ENCODE measurements at regions not wholly inside any gene's neighbourhood (a gene's known extent, or its start where the extent isn't known, plus 50 kb on each side); places are given as distances from the start of the nearest gene placed in this dataset.

DNA sequence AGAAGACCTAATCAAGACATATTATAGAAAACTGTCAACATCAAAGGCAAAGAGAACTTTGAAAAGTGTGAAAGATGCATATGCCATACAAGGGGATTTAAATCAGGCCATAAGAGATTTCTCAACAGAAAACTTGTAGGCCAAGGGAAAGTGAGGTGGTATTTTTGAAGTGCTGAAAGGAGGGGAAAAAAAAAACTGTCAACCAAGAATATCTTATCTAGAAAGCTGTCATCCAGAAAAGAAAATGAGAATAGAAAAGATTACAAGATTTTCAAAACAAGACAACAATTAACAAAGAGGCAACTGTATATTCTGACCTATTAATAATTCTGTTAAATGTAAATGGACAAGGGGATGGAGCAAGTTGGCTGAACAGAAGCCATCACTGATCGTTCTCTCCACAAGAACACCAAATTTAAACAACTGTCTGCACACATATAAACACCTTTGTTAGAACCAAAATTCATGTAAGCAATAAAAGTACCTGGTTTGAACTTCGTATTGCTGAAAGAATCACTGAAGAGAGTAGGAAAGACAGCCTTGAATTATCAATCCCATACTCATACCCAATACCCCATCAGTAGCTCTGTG is 880.1 kb upstream of the PCDH9 start:
- Mint-ChIP-seq H3K36me3 (ENCODE audit: low read depth) (no peaks in the 10 kb centered on the region), H3K27ac (no peak overlapping the region), H3K4me1 (ENCODE audit: low read depth) (no peaks in the 10 kb centered on the region), H3K9me3 (peaks cover 18% of the 10 kb centered on the region), H3K4me3 (no peak overlapping the region), H3K27me3 (ENCODE audit: low read depth) (no peaks in the 10 kb centered on the region)
- intact Hi-C loops (cut with micrococcal nuclease) = no loop called here
- CTCF ChIA-PET = no interaction called here
- no peak for DNase-seq

DNA sequence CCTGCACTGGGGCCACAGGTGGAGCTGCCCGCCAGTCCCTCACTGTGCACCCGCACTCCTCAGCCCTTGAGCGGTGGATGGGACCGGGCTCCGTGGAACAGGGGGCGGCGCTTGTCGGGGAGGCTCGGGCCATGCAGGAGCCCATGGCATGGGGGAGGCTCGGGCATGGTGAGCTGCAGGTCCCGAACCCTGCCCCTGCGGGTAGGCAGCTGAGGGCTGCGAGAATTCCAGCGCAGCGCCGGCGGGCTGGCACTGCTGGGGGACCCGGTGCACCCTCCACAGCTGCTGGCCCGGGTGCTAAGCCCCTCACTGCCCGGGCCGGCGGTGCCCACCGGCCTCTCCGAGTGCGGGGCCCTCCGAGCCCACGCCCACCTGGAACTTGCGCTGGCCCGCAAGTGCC is 877.5 kb upstream of the PCDH9 start:
- CTCF ChIA-PET = no interaction called here
- Mint-ChIP-seq H3K27ac (no peak overlapping the region), H3K4me1 (ENCODE audit: low read depth) (no peaks in the 10 kb centered on the region), H3K9me3 (peaks cover 21% of the 10 kb centered on the region), H3K36me3 (ENCODE audit: low read depth) (no peaks in the 10 kb centered on the region), H3K4me3 (no peak overlapping the region), H3K27me3 (ENCODE audit: low read depth) (no peaks in the 10 kb centered on the region)
- intact Hi-C loops (cut with micrococcal nuclease) = no loop called here
- DNase-seq = no peak

DNA sequence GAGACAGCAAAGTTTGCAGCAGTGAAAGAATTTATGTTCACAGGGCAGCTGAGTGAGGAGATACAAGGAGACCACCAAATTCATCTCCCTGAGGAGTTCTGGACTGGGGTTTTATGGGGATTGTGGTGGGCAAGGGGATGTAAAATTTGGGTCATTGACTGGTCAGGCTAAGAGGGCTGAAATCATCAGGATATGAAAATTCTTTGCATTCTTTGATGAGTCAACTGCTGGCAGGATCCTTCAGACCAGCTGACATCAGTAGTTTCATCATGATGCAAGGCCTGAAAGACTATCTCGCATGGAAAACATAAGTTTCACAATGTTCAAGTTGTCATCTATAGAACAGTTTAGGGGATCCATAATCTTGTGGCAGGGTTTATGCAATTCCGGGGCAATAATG is 869.5 kb upstream of the PCDH9 start:
- Mint-ChIP-seq H3K4me3 (no peak overlapping the region), H3K4me1 (ENCODE audit: low read depth) (no peaks in the 10 kb centered on the region), H3K36me3 (ENCODE audit: low read depth) (no peaks in the 10 kb centered on the region), H3K27me3 (ENCODE audit: low read depth) (no peaks in the 10 kb centered on the region), H3K9me3 (peaks cover 8% of the 10 kb centered on the region), H3K27ac (no peak overlapping the region)
- CTCF ChIA-PET = no interaction called here
- intact Hi-C loops (cut with micrococcal nuclease) = no loop called here
- no peak for DNase-seq

DNA sequence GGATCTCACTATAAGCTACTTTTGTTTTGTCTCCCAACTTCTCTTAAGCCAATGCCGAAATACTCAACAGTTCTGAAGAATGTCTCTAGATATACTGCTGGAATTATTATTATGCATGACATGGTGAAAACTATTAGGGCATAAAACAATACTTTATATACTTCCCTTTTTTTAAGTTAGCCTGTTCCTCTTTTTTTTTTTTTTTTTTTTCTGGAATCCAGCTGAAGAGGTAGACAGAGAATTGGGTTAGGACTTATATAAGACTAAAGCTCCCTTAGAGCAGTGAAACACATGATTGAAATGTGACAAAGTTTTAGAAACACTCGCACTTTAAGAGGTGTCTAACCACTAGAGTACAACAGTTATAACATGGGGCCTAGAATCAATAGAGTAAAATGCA is 850.9 kb upstream of the PCDH9 start:
- H3K27me3 Mint-ChIP-seq (ENCODE audit: low read depth) = no peaks in the 10 kb centered on the region
- no peak for DNase-seq
- no peaks in the 10 kb centered on the region for H3K9me3 Mint-ChIP-seq
- H3K4me1 Mint-ChIP-seq (ENCODE audit: low read depth) = no peaks in the 10 kb centered on the region
- intact Hi-C loops (cut with micrococcal nuclease) = no loop called here
- no peak overlapping the region for H3K27ac Mint-ChIP-seq
- H3K36me3 Mint-ChIP-seq (ENCODE audit: low read depth) = no peaks in the 10 kb centered on the region
- CTCF ChIA-PET = no interaction called here
- no peak overlapping the region for H3K4me3 Mint-ChIP-seq

DNA sequence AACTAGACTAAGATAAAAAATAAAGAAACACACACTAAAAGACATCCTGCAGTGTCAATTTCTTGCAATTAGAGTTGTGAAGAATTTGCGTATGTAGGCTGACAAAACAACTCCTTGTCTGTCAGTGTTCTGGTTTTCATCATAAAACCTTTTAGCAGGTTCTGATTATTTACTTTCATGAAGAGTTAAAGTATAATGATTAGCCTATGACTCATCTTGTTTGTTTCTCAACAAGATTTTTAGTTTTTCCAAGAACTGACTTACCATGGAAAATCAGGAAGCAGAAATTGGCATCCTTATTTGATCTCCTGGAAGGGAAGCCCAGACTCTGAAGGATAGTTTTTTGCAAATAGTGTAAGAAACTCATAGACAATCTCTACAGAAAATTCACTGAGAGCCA is 848.7 kb upstream of the PCDH9 start:
- Mint-ChIP-seq H3K4me3 (no peak overlapping the region), H3K27me3 (ENCODE audit: low read depth) (no peaks in the 10 kb centered on the region), H3K4me1 (ENCODE audit: low read depth) (no peaks in the 10 kb centered on the region), H3K27ac (no peak overlapping the region), H3K36me3 (ENCODE audit: low read depth) (no peaks in the 10 kb centered on the region), H3K9me3 (no peaks in the 10 kb centered on the region)
- no peak for DNase-seq
- intact Hi-C loops (cut with micrococcal nuclease) = no loop called here
- CTCF ChIA-PET = no interaction called here

DNA sequence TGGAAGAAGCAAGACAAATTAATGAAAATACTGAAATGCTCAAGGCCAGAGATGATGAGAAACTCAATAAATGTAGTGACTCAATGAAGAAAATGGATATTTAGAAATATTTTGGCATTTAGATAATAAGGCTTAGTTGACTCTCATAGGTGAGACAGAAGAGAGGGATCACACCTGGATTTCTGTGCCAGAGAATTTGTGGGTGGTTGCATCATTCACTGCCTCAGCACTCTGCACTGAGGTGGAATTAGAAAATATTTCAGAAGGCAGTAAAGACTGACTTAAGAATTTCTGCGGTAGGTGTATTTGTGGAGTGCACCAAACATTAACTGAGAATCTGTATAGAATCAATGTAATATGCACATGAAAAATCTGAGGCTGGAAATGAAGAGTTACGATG is 848.3 kb upstream of the PCDH9 start:
- H3K27ac Mint-ChIP-seq = no peak overlapping the region
- no peaks in the 10 kb centered on the region for H3K9me3 Mint-ChIP-seq
- DNase-seq = no peak
- H3K27me3 Mint-ChIP-seq (ENCODE audit: low read depth) = no peaks in the 10 kb centered on the region
- CTCF ChIA-PET = no interaction called here
- H3K4me3 Mint-ChIP-seq = no peak overlapping the region
- H3K4me1 Mint-ChIP-seq (ENCODE audit: low read depth) = no peaks in the 10 kb centered on the region
- intact Hi-C loops (cut with micrococcal nuclease) = no loop called here
- no peaks in the 10 kb centered on the region for H3K36me3 Mint-ChIP-seq (ENCODE audit: low read depth)

DNA sequence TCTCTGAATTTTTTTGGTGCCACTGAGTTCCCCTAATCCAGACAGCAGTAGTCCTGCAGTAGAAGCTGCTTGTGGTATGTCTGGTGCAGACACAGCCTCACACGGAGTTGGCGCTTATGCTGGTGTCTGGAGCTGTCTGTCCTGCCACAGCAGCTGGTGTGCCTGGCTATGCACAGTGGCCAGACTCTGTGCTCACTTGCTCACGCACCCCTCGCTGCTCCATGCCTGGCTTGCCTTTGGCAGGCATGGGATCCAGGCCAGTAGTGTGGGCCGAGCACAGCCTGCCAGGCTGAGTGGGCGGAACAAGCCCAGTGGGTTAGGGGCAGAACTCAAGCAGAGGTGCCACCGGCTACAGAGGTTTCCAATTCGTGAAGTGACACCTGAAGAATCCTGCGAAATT is 845.9 kb upstream of the PCDH9 start:
- Mint-ChIP-seq H3K4me3 (no peak overlapping the region), H3K36me3 (ENCODE audit: low read depth) (no peaks in the 10 kb centered on the region), H3K27me3 (ENCODE audit: low read depth) (no peaks in the 10 kb centered on the region), H3K4me1 (ENCODE audit: low read depth) (no peaks in the 10 kb centered on the region), H3K27ac (no peak overlapping the region), H3K9me3 (peaks cover 4% of the 10 kb centered on the region)
- intact Hi-C loops (cut with micrococcal nuclease) = no loop called here
- DNase-seq = no peak
- CTCF ChIA-PET = no interaction called here

DNA sequence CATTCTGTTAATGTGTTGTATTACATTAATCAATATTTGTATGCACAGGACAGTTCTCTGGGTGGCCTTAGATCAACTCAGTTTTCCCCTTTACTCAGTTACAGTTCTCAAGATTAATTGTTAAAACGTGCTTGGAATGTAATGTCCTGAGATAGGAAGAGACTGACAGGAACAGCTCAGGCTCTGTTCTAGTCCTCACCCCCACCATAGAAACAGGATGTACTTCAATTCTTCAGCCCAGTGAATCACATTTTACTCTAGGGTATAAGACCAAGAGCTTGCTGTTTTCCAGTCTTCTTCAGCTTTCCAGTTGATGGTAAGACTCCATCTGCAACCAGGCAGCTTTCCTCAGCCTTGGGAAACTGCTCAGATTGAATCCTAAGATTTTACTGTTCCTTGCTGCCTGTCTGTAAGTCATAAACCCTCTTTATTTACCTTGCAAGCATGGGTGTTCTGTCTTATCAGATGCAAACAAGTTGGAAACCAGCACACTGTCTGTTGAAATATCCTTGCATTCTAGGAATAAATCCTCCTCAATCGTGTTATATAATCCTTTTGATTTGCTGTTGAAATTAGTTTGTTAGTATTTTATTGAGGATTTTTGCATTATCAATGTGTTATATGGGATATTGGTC is 836.9 kb upstream of the PCDH9 start:
- Mint-ChIP-seq H3K4me1 (ENCODE audit: low read depth) (no peaks in the 10 kb centered on the region), H3K27me3 (ENCODE audit: low read depth) (no peaks in the 10 kb centered on the region), H3K4me3 (no peak overlapping the region), H3K27ac (no peak overlapping the region), H3K9me3 (peaks cover 4% of the 10 kb centered on the region), H3K36me3 (ENCODE audit: low read depth) (no peaks in the 10 kb centered on the region)
- CTCF ChIA-PET = interaction anchor here (0.6 kb wide), 1 partner anchor 326 kb away, joined by 4 read pairs; no protein-coding TSS in a partner anchor
- intact Hi-C loops (cut with micrococcal nuclease) = no loop called here
- DNase-seq = no peak

DNA sequence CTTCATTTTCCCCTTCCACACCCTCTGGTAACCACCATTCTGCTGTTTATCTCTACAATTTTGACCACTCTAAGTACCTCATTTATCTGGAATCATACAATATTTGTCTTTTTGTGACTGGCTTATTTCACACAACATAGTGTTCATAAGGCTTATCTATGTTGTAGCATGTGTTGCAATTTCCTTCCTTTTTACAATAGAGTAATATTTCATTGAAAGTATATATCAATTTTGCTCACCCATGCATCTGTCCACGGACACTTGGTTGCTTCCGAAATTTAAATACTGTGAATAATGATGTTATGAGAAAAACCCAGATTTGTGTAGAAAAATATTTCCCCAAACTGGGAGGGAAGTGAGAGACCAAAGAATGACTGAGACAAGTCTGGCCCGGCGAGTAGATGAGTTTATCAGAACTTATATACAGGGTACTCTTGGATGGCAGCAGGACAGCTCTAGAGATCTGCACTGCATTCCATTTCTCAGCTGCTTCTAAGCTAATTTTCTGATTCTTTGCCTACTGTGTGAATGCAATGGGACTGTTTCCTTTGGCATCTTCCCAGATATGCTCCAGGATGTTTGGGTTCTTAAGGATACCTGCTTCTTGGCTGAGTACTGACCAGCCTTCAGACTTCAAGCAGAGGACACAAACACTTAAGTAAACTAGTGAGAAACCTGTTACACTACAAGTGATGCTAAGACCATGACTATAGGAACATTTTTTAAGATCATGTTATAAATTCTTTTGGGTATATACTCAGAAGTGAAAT is 834.0 kb upstream of the PCDH9 start:
- CTCF ChIA-PET = no interaction called here

DNA sequence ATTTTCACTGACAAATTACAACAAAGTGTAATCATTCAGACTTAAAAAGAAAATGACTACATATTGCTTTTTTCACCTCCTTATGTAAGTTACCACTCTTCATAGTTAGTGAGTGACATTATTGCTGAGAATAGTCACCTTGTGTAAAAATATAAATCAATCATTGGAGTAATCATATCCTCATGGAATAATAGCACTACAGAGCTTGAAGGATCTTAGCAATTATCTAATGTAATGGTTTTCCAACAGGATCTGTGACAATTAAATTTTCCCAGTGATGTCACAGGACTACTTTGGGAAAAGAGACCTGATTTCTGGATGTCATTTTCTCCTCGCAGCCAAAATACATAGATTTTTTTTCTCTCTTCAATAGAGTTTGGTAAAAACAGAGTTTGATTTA is 833.0 kb upstream of the PCDH9 start:
- CTCF ChIA-PET = no interaction called here
- intact Hi-C loops (cut with micrococcal nuclease) = no loop called here
- Mint-ChIP-seq H3K27ac (no peak overlapping the region), H3K36me3 (ENCODE audit: low read depth) (no peaks in the 10 kb centered on the region), H3K4me3 (no peak overlapping the region), H3K27me3 (ENCODE audit: low read depth) (no peaks in the 10 kb centered on the region), H3K4me1 (ENCODE audit: low read depth) (no peaks in the 10 kb centered on the region), H3K9me3 (no peaks in the 10 kb centered on the region)
- no peak for DNase-seq

More for the DNA sequence above, 834.0 kb upstream of the PCDH9 start:
- Mint-ChIP-seq H3K4me3 (no peak overlapping the region), H3K36me3 (ENCODE audit: low read depth) (no peaks in the 10 kb centered on the region), H3K4me1 (ENCODE audit: low read depth) (no peaks in the 10 kb centered on the region), H3K9me3 (no peaks in the 10 kb centered on the region), H3K27me3 (ENCODE audit: low read depth) (no peaks in the 10 kb centered on the region), H3K27ac (no peak overlapping the region)
- no peak for DNase-seq
- intact Hi-C loops (cut with micrococcal nuclease) = no loop called here

DNA sequence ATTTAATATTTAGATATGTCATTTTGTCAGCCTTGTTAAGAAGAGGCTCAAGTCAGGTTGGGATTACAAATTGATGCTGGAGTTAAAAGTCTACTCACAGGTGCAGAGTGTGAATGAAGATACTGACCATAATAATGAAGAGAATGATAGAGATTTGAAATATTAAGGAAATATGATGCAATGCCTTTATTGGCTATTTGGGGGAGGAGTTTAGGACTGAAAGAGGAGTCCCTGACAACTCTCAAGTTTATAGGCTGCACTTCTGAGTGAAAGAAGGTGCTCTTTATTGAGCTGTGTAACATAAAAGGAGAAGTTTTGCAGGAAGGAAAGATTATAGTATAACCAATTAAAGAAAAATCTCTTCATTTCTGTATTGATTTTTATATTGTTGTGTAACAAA is 827.7 kb upstream of the PCDH9 start:
- Mint-ChIP-seq H3K4me3 (no peak overlapping the region), H3K27me3 (ENCODE audit: low read depth) (no peaks in the 10 kb centered on the region), H3K36me3 (ENCODE audit: low read depth) (no peaks in the 10 kb centered on the region), H3K4me1 (ENCODE audit: low read depth) (no peaks in the 10 kb centered on the region), H3K27ac (no peak overlapping the region), H3K9me3 (peaks cover 5% of the 10 kb centered on the region)
- DNase-seq = no peak
- CTCF ChIA-PET = no interaction called here
- intact Hi-C loops (cut with micrococcal nuclease) = no loop called here

DNA sequence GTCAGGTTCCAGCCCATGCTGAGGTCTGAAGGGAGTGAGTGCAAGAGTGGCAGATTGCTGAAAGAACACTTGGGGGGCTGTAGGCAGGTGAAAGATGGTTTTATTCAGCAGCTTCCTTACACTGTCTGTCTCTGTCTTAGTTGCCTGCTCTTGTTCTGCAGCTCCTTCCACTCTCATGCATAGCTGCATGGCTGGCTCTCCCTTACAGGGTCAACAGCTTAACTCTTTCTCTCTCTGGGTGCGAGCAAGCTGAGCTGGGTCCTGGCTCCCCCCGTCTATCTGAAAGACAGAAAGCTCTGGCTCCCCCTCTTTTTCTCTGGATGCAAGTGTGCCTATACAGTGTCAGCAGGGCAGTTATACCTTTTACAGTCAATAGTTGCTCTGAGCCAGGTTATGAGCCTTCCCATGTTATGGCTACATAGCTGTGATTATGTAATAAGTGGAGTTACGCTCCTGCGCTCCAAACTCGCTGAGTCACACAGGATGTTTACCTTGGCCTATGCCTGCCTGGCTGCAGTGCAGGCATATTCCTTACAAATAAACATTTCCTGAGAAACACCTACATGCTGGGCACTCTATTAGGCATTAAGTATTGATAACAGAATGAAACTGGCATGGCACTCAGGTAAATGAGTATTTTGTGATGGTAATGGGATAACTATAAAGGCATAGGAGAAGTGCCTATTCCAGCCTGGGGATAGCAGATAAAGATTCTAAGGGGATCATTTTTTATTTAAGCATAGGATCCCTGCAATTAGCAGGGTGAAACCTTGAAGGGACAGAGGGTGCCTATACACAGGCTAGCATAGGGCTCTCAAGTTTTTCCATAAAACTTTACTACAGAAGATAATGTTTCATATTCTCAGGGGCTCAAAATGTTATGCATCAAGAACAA is 826.9 kb upstream of the PCDH9 start:
- no peaks in the 10 kb centered on the region for H3K4me1 Mint-ChIP-seq (ENCODE audit: low read depth)
- peak overlapping the region; percentile 34 for H3K27ac Mint-ChIP-seq
- no peaks in the 10 kb centered on the region for H3K27me3 Mint-ChIP-seq (ENCODE audit: low read depth)
- no peak for DNase-seq
- intact Hi-C loops (cut with micrococcal nuclease) = no loop called here
- no peaks in the 10 kb centered on the region for H3K36me3 Mint-ChIP-seq (ENCODE audit: low read depth)
- no peak overlapping the region for H3K4me3 Mint-ChIP-seq
- H3K9me3 Mint-ChIP-seq = peaks cover 5% of the 10 kb centered on the region
- CTCF ChIA-PET = no interaction called here
